ENCODE measurements at regions not wholly inside any gene's neighbourhood (a gene's known extent, or its start where the extent isn't known, plus 50 kb on each side); places are given as distances from the start of the nearest gene placed in this dataset.

DNA sequence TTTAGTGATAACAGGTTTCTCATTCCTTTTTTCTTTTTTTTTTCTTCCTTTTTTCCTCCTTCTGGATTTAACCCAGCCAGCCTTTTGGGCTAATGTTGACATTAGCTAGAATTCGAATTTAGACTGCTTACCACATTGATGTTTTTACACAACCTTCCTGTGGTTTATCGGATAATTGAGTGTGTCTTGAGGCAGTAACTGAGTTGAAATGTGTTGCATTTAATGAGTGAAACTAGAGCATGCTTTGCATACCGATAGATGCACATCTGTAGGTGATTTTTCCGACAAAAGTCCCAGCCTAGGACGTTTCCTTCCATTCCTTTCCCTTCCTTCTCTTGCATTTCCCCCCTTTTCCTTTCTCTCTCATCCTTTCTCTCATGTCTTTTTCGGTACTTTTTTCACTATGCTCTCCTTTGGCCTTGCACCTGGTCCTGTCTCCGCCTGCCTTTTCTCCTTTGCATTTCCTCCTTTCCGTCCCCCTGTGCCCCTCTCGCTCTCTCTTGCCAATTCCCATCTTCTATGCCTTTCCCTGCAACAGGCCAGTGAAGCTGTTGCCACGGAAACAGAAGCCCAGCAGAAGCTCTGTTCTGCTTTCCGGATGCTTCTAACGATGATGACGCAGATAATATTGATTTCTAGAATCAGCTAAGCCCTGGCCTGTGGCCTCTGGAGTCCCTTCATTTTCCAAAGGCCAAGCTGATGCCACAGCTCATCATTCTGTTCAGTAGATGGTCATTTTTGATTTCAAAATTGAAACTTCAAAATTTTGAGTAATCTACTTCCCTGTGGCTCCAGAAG is 76.1 kb downstream of the SLC25A47 start:
- peak; percentile 44 for DNase-seq

DNA sequence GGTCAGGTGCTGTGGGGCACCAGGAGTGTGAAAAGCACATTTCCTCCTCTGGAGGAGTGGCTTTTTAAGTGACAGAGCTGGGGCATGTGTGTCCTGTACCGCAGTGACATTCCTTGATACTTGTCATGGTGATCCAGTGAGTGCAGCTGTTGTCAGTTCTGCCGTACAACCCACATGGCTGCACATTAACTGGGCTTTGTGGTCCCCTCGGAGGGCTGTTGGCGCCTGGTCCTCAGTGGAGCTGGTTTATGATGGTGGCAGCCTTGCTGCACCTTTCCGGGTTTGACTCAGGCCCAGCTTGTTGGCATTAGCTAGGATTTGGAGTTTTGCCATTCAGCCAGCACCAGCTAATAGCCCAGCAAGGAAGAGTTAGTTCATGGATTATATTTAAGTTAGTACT is 77.0 kb downstream of the SLC25A47 start:
- DNase-seq = no peak

DNA sequence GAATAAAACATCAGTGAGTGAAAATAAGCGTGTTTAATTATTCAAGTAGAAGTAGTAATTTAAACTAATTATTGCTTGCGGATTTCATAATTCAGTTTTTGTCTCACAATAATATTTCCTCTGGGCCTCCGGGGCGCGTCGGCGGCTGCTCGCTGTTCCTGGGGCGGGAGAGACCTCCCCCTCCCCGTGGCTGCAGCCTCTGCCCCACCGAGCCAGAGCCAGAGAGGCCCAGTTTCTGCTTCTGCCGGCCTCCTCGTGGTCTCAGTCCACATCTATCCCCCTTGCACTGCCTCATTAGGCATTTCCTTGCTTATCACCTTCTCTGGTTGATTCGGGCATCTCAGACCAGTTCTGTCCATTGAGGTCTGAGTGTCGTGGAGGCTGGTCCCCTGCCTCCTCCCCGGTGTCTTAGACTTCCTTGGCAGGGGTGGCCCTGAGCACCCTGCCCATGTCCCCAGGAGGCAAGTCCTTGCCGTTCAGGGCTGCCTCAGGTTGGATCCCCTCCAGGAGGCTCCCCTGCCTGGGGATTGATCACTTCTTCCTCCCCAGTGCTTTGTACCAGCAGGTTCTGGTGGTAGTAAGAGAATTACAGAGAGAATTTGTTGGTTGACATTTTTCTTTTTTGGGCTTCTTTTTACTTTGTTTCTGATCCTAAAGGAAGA is 78.0 kb downstream of the SLC25A47 start:
- DNase-seq = no peak

DNA sequence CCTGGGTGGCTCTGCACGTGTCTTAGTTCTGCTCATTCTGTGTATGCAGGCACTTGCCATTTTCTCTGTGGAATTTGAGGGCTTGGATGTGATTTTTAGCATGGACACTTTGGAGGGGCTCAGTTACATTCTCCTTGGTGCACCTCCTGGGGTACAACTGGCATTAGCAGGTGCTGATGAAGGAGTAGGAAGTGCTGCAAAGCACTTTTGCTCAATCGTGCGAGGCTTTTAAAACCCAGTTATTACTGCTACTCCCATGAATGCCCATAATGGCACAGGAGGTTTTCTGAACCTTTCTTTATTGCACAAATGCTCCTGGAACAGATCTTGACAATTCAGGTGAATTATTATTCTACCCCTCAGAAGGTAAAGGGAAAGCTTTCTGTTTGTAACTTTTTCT is 78.7 kb downstream of the SLC25A47 start:
- DNase-seq = no peak

DNA sequence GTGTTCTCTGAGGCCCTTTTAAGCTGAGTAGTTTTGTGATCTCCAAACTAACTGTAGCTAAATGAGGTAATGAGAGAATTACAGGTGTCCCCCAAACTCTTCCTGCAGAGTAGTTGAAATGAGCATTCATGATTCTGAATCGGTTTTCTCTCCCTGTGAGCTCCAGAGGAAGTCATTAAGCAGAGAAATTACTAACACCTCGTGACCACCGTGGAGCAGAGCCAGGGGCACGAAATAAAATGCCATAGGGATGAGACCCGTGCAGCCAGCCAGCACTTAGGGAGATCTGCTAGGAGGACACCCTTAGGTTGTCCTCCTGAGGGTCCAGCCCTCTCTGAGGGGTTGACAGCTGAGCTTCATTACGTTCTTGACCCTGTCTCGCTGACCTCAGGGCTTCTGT is 79.5 kb downstream of the SLC25A47 start:
- DNase-seq = peak; percentile 20

DNA sequence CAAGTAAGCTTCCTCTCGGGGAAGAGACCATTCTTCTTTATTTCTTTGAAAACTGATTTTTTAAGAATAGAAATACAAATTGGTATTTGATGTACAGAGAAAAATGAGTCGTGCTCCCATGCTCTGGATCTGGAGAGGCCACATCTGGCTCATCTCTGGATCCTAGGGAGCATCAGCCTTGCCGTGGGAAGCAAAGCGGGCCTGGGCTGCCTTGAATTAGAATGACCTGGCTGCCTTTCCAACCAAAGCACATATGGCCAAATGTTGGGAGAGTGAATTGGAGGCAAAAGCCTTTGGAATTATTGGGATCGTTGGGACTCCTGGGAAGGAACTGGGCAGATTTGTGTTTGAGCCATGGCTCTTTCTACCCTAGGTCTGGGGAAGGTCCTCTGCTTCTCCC is 80.0 kb downstream of the SLC25A47 start:
- DNase-seq = no peak

DNA sequence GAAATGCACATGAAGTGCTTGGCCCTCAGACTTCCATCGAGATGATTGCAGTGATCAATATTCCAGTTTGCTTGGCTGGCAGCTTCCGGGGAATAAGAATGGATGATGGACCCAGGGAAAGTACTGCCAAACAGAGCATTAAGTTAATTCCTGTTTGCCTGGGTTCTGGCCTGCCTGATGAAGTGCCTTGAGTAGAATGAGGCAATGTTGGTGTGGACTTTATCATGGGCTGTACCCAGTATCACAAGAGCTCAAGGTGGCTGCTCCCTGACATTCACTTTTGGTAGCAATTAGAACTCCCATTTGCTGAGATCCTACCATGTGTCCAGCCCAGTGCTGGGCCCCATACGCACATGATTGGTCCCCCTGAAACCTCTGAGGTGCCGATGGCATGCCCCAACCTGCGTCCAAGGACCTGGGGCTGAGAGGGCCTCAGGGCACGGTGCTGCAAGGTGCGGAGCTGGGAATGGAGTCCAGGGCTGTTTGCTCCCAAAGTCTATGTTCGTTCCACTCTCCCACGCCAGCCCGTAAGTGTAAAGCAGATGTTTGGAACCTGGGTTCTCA is 80.7 kb downstream of the SLC25A47 start:
- DNase-seq = no peak

DNA sequence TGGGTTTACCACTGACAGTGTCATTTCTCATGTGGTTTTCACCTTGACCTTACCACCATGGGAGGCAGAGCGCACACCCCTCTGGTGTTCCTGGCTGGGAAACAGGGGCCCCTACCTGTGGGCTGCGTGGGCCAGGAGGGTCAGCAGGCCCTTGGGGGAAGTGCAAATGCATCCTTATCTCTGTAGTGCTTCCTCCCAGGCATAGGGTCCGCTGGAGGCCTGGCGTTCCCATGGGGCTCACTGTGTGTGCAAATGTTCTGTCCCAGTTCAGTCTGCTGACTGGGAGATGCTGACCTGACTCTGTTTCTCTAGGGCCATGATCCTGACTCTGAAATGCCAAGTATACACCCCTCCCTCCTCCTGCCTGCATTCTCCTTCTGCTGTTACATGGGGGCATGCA is 81.3 kb downstream of the SLC25A47 start:
- DNase-seq = no peak

DNA sequence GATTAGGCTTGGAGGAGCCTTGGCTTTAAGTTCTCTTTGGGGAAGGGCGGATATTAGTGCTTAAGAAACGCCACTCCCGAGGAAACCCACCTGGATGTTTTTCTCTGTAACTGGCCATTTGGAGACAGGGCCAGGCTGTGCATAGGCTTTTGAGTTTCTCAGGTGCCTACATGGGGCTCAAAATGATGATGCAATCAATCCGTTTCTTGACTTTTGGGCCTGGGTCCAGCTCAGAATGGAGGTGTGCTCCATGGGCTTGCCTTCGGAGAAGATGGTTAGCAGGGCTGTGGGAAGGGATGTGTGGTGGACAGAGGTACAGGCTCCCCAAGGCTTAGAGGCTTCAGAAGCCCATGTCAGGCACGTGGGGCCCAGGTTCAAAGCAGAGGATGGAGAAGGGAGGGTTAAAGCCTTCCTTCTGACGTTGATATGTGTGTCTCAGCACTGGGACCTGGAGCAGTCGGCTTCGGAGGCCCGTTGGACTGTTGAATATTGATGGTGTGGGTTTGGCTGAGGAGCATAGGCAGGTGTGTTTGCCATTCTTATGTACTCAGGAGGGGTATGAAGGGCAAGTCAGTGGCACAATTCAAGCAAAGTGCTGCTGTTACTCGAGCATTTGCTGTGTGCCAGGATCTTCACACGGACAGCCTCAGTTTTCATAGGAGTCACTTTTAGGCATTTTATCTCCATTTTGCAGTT is 82.8 kb downstream of the SLC25A47 start:
- no peak for DNase-seq

DNA sequence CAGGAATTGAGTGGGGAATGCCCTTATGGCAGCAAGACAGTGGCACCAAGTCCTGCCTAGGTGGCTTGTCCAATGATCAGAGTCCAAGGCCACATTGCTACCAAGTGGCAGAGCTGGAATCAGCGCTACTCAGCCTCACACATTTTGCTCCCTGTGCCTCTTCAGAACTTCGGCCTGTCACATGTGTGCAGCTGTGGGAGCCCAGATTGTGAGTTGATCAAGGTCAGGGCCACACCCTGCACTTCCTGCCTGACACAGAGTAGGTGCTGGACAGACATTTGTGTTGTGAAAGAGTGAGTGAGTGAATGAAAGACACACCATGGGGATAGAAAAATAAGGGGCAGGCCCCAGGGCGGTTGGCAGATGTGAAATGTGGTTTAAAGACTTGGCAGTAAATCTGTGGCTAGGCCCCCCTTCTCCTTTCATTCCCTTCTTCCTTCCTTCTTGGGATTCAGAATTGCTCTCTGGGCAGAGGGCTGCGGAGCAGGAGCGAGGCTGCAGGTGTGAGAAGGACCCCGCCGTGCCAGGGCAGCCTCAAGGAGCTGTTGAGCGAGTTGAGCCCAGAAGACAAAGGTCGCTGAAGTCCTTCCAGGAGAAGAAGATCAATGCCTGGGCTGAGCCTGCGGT is 83.5 kb downstream of the SLC25A47 start:
- no peak for DNase-seq

DNA sequence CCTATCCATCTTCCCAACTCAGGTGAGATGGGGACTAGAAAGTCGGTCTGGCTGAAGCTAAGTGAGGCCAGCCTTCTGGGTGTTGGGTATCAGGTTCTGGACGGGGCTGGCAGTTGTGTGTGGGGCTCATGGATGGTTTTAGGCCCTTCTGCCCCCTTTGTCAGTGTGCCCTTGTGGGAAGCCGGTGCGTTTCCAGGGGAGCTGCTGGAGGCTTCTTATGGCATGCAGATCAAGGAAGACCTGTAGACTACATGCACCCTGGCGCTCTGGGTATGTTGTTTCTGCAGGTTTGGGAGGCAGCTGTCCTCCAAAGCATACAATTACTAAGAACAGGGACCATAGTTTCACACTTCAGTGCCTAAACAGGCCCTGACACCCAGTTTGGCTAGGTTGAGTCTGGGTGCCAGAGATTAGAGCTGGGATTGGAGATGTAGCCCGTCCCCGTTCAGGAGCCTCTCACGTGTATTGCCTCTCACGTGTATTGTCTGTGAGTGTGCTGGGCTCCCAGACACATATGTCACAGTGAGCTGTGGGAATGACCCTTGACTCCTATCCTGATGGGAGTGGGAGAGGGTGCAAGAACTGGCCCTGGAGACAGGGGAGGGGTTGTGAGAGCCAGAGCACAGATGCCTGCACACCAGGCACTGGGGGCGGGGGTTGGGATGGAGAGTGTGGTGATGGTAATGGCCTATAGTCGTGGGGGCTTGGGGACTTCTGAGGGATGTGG is 84.4 kb downstream of the SLC25A47 start:
- no peak for DNase-seq

DNA sequence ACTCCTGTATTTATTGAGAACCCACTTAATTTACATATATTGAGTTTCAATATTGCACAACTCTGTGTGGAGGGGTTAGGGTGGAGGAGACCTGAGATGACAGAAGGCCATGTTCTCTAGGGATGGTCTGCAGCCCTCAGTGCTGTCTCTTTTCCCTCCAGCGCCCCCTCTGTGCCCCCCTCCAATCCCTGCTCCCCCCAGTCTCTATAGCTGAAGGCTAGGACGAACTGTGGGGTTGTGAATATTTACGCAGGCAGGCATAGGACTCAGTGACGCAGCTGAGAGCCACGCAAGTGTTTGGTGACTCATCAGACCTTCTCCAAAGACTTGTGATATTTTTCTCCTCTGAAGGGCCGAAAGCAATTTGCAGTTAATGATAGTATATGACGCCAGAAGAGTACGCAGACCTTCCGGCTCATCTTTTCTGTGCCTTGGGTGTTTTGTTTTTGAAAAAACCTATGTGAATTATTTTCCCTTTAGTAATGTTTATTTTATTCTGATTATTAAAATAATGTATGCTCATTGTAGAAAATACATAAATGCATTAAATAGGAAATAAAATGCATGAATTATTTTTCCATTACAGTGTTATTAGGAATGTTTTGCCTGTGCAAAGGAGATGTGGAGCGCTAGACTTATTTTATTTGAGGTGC is 85.3 kb downstream of the SLC25A47 start:
- DNase-seq = peak; percentile 47

DNA sequence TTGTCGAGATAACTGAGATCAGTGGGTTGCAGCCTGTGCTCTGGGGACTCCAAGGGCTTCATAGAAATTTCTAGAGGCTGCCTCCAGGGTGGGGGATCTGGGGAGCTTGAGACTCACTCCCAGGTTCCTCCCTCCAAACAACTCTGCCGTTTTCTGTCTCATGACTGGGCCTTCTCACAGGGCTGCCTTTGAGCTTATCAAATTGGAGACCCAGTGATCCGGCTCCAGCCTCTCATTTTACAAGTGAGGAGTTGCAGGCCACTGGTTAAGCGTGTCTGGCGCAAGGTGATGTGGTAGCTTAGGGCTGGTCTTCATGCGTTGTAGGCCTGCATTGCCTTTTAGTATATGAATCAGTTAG is 85.8 kb downstream of the SLC25A47 start:
- DNase-seq = no peak

DNA sequence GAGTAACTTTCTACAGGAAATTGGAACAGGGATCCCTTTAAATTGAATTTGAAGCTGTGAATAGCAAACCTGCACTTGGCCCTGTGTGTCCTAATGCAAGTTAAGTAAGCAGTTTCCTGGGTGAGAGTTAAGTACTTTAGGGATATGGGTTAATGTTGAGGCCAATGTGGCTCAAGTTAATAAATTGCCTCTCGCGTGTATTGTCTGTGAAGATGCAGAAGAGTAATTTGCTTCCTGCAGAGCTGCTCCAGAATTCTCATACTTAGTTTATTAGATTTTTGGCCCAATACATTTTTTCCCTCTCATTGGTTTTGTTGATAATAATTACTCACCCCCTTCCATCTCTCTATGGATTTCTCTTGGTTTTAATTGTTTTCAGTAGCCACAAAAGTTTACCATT is 86.5 kb downstream of the SLC25A47 start:
- no peak for DNase-seq

DNA sequence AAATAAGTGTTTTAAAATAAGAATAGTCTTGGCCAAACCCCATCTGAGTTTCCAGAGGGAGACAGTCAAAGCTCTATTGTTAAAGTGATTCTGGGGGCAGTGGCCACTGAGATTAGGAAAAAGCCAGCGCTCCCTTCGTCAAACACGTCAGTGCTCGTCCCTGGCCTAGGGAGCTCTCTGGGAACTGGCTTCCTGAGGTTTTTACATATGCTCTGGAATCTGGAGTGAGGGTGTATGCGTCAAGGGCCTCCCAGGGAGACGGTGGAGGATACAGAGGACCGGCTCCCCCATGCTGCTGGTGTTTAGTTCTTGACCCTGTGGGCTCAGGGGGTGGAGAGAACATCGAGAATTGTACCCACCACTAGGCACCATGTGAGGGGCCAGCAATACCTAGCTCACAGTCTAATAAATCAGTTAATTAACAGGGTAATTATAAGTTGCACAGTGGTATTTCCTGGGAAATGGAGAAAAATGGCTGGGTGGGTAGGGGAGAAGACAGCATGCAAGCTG is 87.0 kb downstream of the SLC25A47 start:
- DNase-seq = peak; percentile 70

DNA sequence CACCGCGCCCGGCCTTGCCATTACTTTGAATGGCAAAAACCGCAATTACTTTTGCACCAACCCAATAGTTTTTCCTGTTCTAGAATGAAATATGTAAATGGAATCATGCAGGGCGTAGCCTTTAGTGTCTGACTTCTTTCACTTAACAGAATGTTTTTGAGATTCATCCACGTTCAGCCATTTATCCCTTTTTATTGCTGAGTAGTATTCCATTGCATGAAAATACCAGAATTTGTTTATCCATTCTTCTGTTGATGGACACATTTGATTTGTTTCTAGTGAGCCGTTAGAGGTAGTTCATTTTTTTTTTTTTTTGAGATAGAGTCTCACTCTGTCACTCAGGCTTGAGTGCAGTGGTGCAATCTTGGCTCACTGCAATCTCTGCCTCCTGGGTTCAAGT is 90.6 kb downstream of the SLC25A47 start:
- DNase-seq = no peak

DNA sequence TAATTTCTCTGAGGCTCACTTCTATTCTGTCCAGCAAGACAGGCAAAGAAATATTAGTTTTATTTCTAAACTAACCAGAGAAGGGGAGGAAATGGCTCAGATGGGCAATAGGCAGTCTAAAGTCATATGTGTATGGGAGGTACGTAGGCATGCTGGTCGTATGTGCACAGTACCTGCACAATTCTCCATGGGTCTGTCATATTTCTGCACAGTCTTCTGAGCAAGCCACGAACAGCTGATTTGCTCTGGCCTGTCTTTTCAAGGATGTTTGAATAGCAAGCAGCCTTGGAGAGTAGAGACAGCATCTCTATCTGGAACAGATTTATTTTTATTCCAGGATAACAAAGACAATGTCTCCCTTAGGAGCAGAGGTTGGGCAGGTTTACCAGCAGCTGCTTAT is 92.1 kb downstream of the SLC25A47 start:
- no peak for DNase-seq

DNA sequence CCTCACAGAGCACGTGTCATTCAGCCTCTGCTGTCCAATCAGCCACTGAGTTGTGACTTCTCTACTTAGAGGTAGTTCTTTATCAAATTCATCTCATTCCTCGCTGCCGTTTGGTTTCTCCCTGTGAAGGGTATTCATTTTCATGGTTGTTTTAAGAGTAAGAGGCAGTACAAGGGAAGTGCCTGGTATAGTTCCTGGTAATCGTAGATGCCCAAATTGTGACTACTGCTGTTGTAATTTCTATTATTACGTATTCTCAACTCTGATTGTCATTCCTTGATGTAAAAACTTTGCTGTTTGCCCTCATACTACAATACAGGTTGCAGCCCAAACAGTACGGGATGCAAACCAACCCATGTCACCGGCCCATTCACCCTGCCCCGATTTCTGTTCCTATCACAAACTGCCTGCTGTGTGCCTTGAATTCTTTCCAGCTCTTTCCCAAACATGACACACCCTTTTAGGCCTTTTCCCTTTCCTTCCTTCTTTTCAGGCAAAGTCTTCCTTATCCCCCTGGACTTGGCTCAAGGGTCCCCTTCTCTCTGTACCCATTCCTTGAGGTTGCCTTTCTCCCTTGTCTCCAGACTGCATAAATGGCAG is 93.0 kb downstream of the SLC25A47 start:
- no peak for DNase-seq

DNA sequence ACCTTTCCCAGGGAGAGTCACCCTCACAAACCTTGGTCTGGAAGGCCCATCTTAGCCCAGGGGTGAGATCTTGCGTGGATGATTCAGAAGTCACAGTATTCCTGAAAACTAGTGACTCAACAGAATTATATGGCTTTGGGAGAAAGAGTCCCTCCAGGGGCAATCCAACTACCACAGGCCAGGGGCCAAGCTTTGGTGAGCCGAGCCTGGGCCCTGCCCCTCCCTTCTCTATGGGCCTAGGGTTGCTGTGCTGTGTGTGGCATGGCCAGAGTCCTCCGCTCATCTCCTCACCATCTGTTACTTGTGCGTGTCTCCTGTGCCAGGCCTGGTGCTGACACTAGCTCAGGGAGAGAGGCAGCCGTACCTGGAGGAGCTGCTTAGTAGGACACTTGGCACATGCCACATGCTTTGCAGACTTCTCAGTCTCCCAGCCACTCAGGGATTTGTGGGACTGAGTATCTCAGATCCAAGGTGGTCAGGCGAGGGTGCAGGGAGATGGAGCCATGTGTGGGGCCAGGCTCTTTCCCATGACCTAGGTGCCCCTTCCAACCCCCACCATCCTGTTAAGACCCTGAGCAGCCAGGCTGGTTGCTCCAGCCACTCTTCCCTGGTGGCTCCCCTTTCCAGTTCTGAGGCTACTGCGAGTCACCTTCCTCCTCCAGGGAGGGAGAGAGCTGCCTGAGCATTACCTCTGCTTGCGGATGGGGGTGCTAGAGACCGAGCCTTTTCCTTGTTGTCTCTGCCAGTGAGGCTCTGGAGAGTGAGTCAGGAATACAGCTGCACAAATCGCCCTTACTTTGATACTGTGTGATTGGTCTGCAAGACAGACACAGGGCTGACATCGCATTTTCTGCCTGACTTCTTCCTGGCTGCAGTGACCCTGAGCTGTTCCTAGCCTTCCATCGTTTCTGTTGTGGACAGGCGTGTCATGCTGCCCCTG is 94.1 kb downstream of the SLC25A47 start:
- peak; percentile 88 for DNase-seq

DNA sequence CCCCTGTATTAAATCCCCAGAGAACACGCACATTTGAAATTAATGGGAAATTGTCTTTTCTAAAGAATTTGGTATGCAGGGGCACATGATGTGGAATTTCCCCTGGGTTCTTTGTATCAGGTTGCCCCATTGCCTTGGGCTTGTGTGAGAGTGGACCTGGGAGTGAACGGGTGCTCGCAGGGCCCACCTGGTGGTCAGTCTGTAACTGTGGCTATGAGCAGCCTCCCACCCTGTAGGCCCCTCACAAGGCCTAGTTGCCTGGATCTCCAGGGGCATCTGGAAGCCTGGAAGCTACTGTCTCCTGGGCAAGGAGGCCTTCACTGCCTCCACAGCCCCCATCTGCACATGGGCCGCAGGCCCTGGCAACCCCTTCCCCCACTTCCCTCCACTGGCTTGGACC is 96.7 kb downstream of the SLC25A47 start:
- no peak for DNase-seq

Data from fibroblast of skin of abdomen (primary cell).